Heart left ventricle (tissue), 13 donors: ENCODE measurements at regions not wholly inside any gene's neighbourhood (a gene's known extent, or its start where the extent isn't known, plus 50 kb on each side); places are given as distances from the start of the nearest gene placed in this dataset.

ENCODE experiments used
- POLR2A ChIP-seq, 2 donors: fragments of 450-650 bp; IDR thresholded peaks; one replicate each; pipeline ENCODE4 v1.6.1; 2017; ENCODE audit warnings: antibody characterized with exemption in 2 of 2, mild to moderate bottlenecking in 2 of 2, moderate library complexity in 2 of 2
- TF ChIP-seq, protein P1 (sequence below), 12 donors: fragments of 200-600 bp; sonication (generic) in 4 of 12; IDR thresholded peaks; one replicate each; pipeline versions ENCODE4 v1.5.0 to v1.8.0; 2018 to 2022; ENCODE audit warnings: antibody characterized with exemption in 12 of 12, mild to moderate bottlenecking in 5 of 12
- donor health status: ischemic (EF 13 %, LVEDD 7.1; RV severe dilation, severe dysfunction).
- donor health status: DM: no; HTN: yes; CAD: no.
- donor health status: DM: no; HTN: no; CAD: no.
- donor health status: ischemic (EF 25% LVEDD 6.9; RV normal size, moderate dysfunction).
- donor health status: ischemic (EF 25% LVEDD 5.7; RV mildly dilated, moderate dysfunction).
- donor health status: ischemic (EF 35%, LVEDD 5.7; RV mildly dilated, moderate dysfunction).
- donor health status: nonischemic (EF 11% LVEDD 7.7; RV severe dilation, severe dysfunction).
- donor health status: DM: yes; HTN: yes; CAD: no.
- donor health status: PGD.
- donor health status: ischemic (EF 29% LVEDD 5.4; RV normal size, mild dysfunction).
- donor health status: nonischemic (EF 23%, LVEDD 6.1; RV moderate dilation, normal function).

- TF ChIP-seq, protein P1, sequence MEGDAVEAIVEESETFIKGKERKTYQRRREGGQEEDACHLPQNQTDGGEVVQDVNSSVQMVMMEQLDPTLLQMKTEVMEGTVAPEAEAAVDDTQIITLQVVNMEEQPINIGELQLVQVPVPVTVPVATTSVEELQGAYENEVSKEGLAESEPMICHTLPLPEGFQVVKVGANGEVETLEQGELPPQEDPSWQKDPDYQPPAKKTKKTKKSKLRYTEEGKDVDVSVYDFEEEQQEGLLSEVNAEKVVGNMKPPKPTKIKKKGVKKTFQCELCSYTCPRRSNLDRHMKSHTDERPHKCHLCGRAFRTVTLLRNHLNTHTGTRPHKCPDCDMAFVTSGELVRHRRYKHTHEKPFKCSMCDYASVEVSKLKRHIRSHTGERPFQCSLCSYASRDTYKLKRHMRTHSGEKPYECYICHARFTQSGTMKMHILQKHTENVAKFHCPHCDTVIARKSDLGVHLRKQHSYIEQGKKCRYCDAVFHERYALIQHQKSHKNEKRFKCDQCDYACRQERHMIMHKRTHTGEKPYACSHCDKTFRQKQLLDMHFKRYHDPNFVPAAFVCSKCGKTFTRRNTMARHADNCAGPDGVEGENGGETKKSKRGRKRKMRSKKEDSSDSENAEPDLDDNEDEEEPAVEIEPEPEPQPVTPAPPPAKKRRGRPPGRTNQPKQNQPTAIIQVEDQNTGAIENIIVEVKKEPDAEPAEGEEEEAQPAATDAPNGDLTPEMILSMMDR (IDR thresholded peaks at IDR 0.05) = no peak
- no peak for TF ChIP-seq POLR2A (IDR thresholded peaks at IDR 0.05)
Measured at GRCh38 chr11:28729339-28729738, 621.2 kb downstream of the METTL15 start.
